ENCODE measurements at regions not wholly inside any gene's neighbourhood (a gene's known extent, or its start where the extent isn't known, plus 50 kb on each side); places are given as distances from the start of the nearest gene placed in this dataset.
"Not testable (repeated sequence)": the region's sequence is repeated elsewhere in the genome, so short reads cannot be mapped to it uniquely, and the experiment has no call there.

- Mint-ChIP-seq H3K27ac (ENCODE audit: unreplicated experiment) (peak overlapping the region; percentile 61), H3K27me3 (ENCODE audit: low read depth) (no peaks in the 10 kb centered on the region), H3K4me3 (ENCODE audit: unreplicated experiment) (no peak overlapping the region), H3K4me1 (ENCODE audit: low read depth) (peaks cover 46% of the 10 kb centered on the region), H3K9me3 (ENCODE audit: low read depth) (peaks cover 19% of the 10 kb centered on the region), H3K36me3 (ENCODE audit: low read depth) (no peaks in the 10 kb centered on the region)
- TF ChIP-seq CTCF (IDR thresholded peaks at IDR 0.05), result no peak
- no peak for DNase-seq (ENCODE audit: low spot score)
These were observed 63.2 kb upstream of the FIBIN start for GRCh38 chr11:26930518-26931247.

- no peak for TF ChIP-seq CTCF (IDR thresholded peaks at IDR 0.05)
- Mint-ChIP-seq H3K27me3 (ENCODE audit: low read depth) (no peaks in the 10 kb centered on the region), H3K9me3 (ENCODE audit: low read depth) (peaks cover 15% of the 10 kb centered on the region), H3K4me1 (ENCODE audit: low read depth) (peaks cover 46% of the 10 kb centered on the region), H3K36me3 (ENCODE audit: low read depth) (no peaks in the 10 kb centered on the region), H3K4me3 (ENCODE audit: unreplicated experiment) (no peak overlapping the region), H3K27ac (ENCODE audit: unreplicated experiment) (peak overlapping the region; percentile 61)
- no peak for DNase-seq (ENCODE audit: low spot score)
These were observed 62.7 kb upstream of the FIBIN start for GRCh38 chr11:26931248-26931631.

GRCh38 chr11:26931881-26932280 lies 62.0 kb upstream of the FIBIN start:
- Mint-ChIP-seq H3K36me3 (ENCODE audit: low read depth) (no peaks in the 10 kb centered on the region), H3K9me3 (ENCODE audit: low read depth) (peaks cover 10% of the 10 kb centered on the region), H3K4me3 (ENCODE audit: unreplicated experiment) (no peak overlapping the region), H3K27me3 (ENCODE audit: low read depth) (no peaks in the 10 kb centered on the region), H3K4me1 (ENCODE audit: low read depth) (peaks cover 46% of the 10 kb centered on the region), H3K27ac (ENCODE audit: unreplicated experiment) (no peak overlapping the region)
- DNase-seq (ENCODE audit: low spot score), result no peak
- TF ChIP-seq CTCF (IDR thresholded peaks at IDR 0.05), result no peak

GRCh38 chr11:26936109-26936508 lies 57.8 kb upstream of the FIBIN start:
- TF ChIP-seq CTCF (IDR thresholded peaks at IDR 0.05), result no peak
- peaks cover 8% of the 10 kb centered on the region for H3K9me3 Mint-ChIP-seq (ENCODE audit: low read depth)
- H3K36me3 Mint-ChIP-seq (ENCODE audit: low read depth), result peaks cover 4% of the 10 kb centered on the region
- H3K27me3 Mint-ChIP-seq (ENCODE audit: low read depth), result no peaks in the 10 kb centered on the region
- DNase-seq (ENCODE audit: low spot score), result no peak
- no peak overlapping the region for H3K4me3 Mint-ChIP-seq (ENCODE audit: unreplicated experiment)
- H3K27ac Mint-ChIP-seq (ENCODE audit: unreplicated experiment), result no peak overlapping the region
- peaks cover 14% of the 10 kb centered on the region for H3K4me1 Mint-ChIP-seq (ENCODE audit: low read depth)

GRCh38 chr11:26937386-26937785 lies 56.5 kb upstream of the FIBIN start:
- no peak for DNase-seq (ENCODE audit: low spot score)
- peaks cover 4% of the 10 kb centered on the region for H3K36me3 Mint-ChIP-seq (ENCODE audit: low read depth)
- H3K27ac Mint-ChIP-seq (ENCODE audit: unreplicated experiment), result no peak overlapping the region
- peaks cover 4% of the 10 kb centered on the region for H3K4me1 Mint-ChIP-seq (ENCODE audit: low read depth)
- no peak overlapping the region for H3K4me3 Mint-ChIP-seq (ENCODE audit: unreplicated experiment)
- no peak for TF ChIP-seq CTCF (IDR thresholded peaks at IDR 0.05)
- peaks cover 14% of the 10 kb centered on the region for H3K9me3 Mint-ChIP-seq (ENCODE audit: low read depth)
- no peaks in the 10 kb centered on the region for H3K27me3 Mint-ChIP-seq (ENCODE audit: low read depth)

- H3K36me3 Mint-ChIP-seq (ENCODE audit: low read depth); H3K27me3 Mint-ChIP-seq (ENCODE audit: low read depth): not testable (repeated sequence)
- H3K4me1 Mint-ChIP-seq (ENCODE audit: low read depth), result peaks cover 16% of the 10 kb centered on the region
These were observed 53.4 kb upstream of the FIBIN start for GRCh38 chr11:26940501-26940900.

More at GRCh38 chr11:26940501-26940900, 53.4 kb upstream of the FIBIN start:
- not testable (repeated sequence) for DNase-seq (ENCODE audit: low spot score); H3K4me3 Mint-ChIP-seq (ENCODE audit: unreplicated experiment); H3K27ac Mint-ChIP-seq (ENCODE audit: unreplicated experiment)
- H3K9me3 Mint-ChIP-seq (ENCODE audit: low read depth), result peaks cover 12% of the 10 kb centered on the region
